ENCODE measurements at regions not wholly inside any gene's neighbourhood (a gene's known extent, or its start where the extent isn't known, plus 50 kb on each side); places are given as distances from the start of the nearest gene placed in this dataset.

DNA sequence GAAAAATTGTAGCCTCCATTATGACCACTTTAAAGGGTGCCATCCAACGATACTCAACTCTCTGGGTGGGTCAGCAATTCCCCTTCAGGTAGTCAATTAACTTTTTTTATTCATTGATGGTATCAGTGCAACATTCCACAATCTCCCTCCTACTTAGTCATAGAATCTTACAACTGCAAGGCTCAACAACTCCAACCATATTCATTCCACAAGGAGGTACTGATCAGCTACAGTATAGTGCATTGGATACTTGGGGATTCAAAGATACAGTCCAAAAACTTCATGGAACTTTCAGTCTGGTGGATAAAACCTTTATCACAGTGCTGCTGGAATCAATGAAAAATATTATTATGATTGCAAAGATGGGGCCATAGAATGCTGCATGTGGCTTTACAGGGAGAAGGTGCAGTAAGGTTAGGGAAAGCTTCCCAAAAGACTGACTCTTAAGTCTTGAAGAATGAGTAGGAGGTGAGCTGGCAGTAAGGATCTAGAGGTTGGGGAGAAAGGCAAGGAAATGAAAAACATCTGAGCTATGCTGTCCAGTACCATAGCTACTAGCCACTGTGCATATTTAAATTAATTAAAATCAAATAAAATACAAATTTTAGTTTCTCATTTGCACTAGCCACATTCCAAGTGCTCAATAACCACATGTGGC, 314.7 kb upstream of the PRDM1 start:
- Histone ChIP-seq H3K9me3 (ENCODE audit: insufficient read depth, low read length) (no peaks in the 10 kb centered on the region), H3F3A (ENCODE audit: insufficient read depth) (no peaks in the 10 kb centered on the region), H4K20me1 (ENCODE audit: low read depth, low read length) (no peaks in the 10 kb centered on the region), H3K36me3 (ENCODE audit: low read length) (no peaks in the 10 kb centered on the region), H3K4me3 (ENCODE audit: insufficient read depth, low read length, poor library complexity, severe bottlenecking) (no peak overlapping the region), H3K9me2 (replicated peaks; ENCODE audit: insufficient read depth, low read length) (no peaks in the 10 kb centered on the region), H2AFZ (ENCODE audit: low read depth, low read length, severe bottlenecking) (no peak overlapping the region), H3K27ac (ENCODE audit: low read depth, low read length) (no peak overlapping the region), H3K79me2 (ENCODE audit: insufficient read depth, low read length) (no peaks in the 10 kb centered on the region), H3K4me2 (ENCODE audit: low read depth, low read length, poor library complexity, severe bottlenecking) (no peak overlapping the region), H3K27me3 (ENCODE audit: low read length) (no peaks in the 10 kb centered on the region), H3K9ac (ENCODE audit: low read length) (no peak overlapping the region)
- TF ChIP-seq, protein P1, sequence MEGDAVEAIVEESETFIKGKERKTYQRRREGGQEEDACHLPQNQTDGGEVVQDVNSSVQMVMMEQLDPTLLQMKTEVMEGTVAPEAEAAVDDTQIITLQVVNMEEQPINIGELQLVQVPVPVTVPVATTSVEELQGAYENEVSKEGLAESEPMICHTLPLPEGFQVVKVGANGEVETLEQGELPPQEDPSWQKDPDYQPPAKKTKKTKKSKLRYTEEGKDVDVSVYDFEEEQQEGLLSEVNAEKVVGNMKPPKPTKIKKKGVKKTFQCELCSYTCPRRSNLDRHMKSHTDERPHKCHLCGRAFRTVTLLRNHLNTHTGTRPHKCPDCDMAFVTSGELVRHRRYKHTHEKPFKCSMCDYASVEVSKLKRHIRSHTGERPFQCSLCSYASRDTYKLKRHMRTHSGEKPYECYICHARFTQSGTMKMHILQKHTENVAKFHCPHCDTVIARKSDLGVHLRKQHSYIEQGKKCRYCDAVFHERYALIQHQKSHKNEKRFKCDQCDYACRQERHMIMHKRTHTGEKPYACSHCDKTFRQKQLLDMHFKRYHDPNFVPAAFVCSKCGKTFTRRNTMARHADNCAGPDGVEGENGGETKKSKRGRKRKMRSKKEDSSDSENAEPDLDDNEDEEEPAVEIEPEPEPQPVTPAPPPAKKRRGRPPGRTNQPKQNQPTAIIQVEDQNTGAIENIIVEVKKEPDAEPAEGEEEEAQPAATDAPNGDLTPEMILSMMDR (IDR thresholded peaks at IDR 0.05; ENCODE audit: insufficient read depth, low read length, poor library complexity, severe bottlenecking), result no peak
- TF ChIP-seq EZH2phosphoT487 (conservative IDR thresholded peaks at IDR 0.05; ENCODE audit: low read length), result no peak

- H3K27ac ChIP-seq (ENCODE audit: low read depth, low read length), result no peak overlapping the region
- no peaks in the 10 kb centered on the region for H3K79me2 ChIP-seq (ENCODE audit: insufficient read depth, low read length)
- no peaks in the 10 kb centered on the region for H3K9me3 ChIP-seq (ENCODE audit: insufficient read depth, low read length)
- no peak overlapping the region for H2AFZ ChIP-seq (ENCODE audit: low read depth, low read length, severe bottlenecking)
- H3K9ac ChIP-seq (ENCODE audit: low read length), result no peak overlapping the region
- no peaks in the 10 kb centered on the region for H3K36me3 ChIP-seq (ENCODE audit: low read length)
- no peak overlapping the region for H3K4me3 ChIP-seq (ENCODE audit: insufficient read depth, low read length, poor library complexity, severe bottlenecking)
- TF ChIP-seq EZH2phosphoT487 (conservative IDR thresholded peaks at IDR 0.05; ENCODE audit: low read length), result no peak
- TF ChIP-seq, protein P1 (IDR thresholded peaks at IDR 0.05; ENCODE audit: insufficient read depth, low read length, poor library complexity, severe bottlenecking), result no peak
- H4K20me1 ChIP-seq (ENCODE audit: low read depth, low read length), result no peaks in the 10 kb centered on the region
- H3K4me2 ChIP-seq (ENCODE audit: low read depth, low read length, poor library complexity, severe bottlenecking), result no peak overlapping the region
- H3F3A ChIP-seq (ENCODE audit: insufficient read depth), result no peaks in the 10 kb centered on the region
- H3K9me2 ChIP-seq (replicated peaks; ENCODE audit: insufficient read depth, low read length), result no peaks in the 10 kb centered on the region
- no peaks in the 10 kb centered on the region for H3K27me3 ChIP-seq (ENCODE audit: low read length)
Measured at GRCh38 chr6:105769987-105770386, 316.1 kb upstream of the PRDM1 start.

- Histone ChIP-seq H3K36me3 (ENCODE audit: low read length) (no peaks in the 10 kb centered on the region), H3K79me2 (ENCODE audit: insufficient read depth, low read length) (no peaks in the 10 kb centered on the region), H2AFZ (ENCODE audit: low read depth, low read length, severe bottlenecking) (no peak overlapping the region), H3F3A (ENCODE audit: insufficient read depth) (no peaks in the 10 kb centered on the region), H3K27ac (ENCODE audit: low read depth, low read length) (no peak overlapping the region), H4K20me1 (ENCODE audit: low read depth, low read length) (no peaks in the 10 kb centered on the region), H3K9ac (ENCODE audit: low read length) (no peak overlapping the region), H3K27me3 (ENCODE audit: low read length) (no peaks in the 10 kb centered on the region), H3K9me2 (replicated peaks; ENCODE audit: insufficient read depth, low read length) (no peaks in the 10 kb centered on the region), H3K9me3 (ENCODE audit: insufficient read depth, low read length) (no peaks in the 10 kb centered on the region), H3K4me3 (ENCODE audit: insufficient read depth, low read length, poor library complexity, severe bottlenecking) (no peak overlapping the region), H3K4me2 (ENCODE audit: low read depth, low read length, poor library complexity, severe bottlenecking) (no peak overlapping the region)
- TF ChIP-seq, protein P1 (IDR thresholded peaks at IDR 0.05; ENCODE audit: insufficient read depth, low read length, poor library complexity, severe bottlenecking), result no peak
- no peak for TF ChIP-seq EZH2phosphoT487 (conservative IDR thresholded peaks at IDR 0.05; ENCODE audit: low read length)
Measured at GRCh38 chr6:105769197-105769596, 316.9 kb upstream of the PRDM1 start.
